ENCODE measurements at regions not wholly inside any gene's neighbourhood (a gene's known extent, or its start where the extent isn't known, plus 50 kb on each side); places are given as distances from the start of the nearest gene placed in this dataset.

- Histone ChIP-seq H3K9me1 (ENCODE audit: control insufficient read depth, insufficient read depth, low read length) (no peaks in the 10 kb centered on the region), H2AFZ (ENCODE audit: low read depth, low read length) (peak overlapping the region; percentile 87), H3K36me3 (ENCODE audit: control insufficient read depth, insufficient read depth, low read length) (no peaks in the 10 kb centered on the region), H3K4me3 (no peak overlapping the region), H3K4me1 (replicated peaks in 1 of 2; ENCODE audit: control insufficient read depth in 2 of 2, insufficient read depth in 2 of 2, low read length in 2 of 2) (peaks cover 49 to 80% of the 10 kb centered on the region in 2 experiments), H4K20me1 (replicated peaks; ENCODE audit: control insufficient read depth, insufficient read depth, low read length) (no peaks in the 10 kb centered on the region), H3K9ac (ENCODE audit: insufficient read depth in 1 of 2, low read depth in 2 of 2, low read length in 2 of 2) (peak overlapping the region; percentile 55 to 86; a peak in 2 of 4 replicates), H3K79me2 (ENCODE audit: control insufficient read depth, insufficient read depth, low read length) (no peaks in the 10 kb centered on the region), H3K27me3 (ENCODE audit: control insufficient read depth in 2 of 2, insufficient read depth in 2 of 2, low read length in 2 of 2) (no peaks in the 10 kb centered on the region), H3K4me2 (ENCODE audit: insufficient read depth, low read length) (peak overlapping the region; percentile 26; the same call in 1 of the 2 replicates), H3K9me3 (replicated peaks; ENCODE audit: control insufficient read depth, insufficient read depth, low read depth, low read length) (no peaks in the 10 kb centered on the region), H3K27ac (ENCODE audit: extremely low read depth, low read depth, low read length) (peak overlapping the region; percentile 84)
- POLR2A ChIA-PET, result interaction anchor here (1.0 to 1.8 kb wide), 5 partner anchors 10 to 354 kb away, joined by 3 to 11 read pairs (median 4); no protein-coding TSS in a partner anchor
- WGBS (ENCODE audit: insufficient coverage, low coverage, missing lambda C conversion rate), result 83% methylated on average over 13 of the region's 13 CpGs
- no peak for DNase-seq (ENCODE audit: extremely low read depth in 1 of 4, low spot score in 3 of 4)
- FAIRE-seq, result no peak
- ATAC-seq, result no peak
- CTCF ChIA-PET (ENCODE audit: low intra/inter-chr PET ratio), result no interaction called here
- BruUV-seq (replicated peaks), result no TSS peak
- in situ Hi-C loops (cut with MboI) (no loop called here), intact Hi-C loops (cut with micrococcal nuclease) (loop anchor here (5.0 kb wide), 1 partner anchor 236 kb away; no protein-coding TSS in a partner anchor)
- TF ChIP-seq SPI1 (IDR thresholded peaks at IDR 0.05; ENCODE audit: borderline replicate concordance, low read depth, low read length) (no peak), SFPQ (IDR thresholded peaks at IDR 0.05; ENCODE audit: low read depth, low read length) (no peak), ZNF174 (CRISPR knock-in tag; IDR thresholded peaks at IDR 0.05) (no peak), ZNF165 (CRISPR knock-in tag; IDR thresholded peaks at IDR 0.05; ENCODE audit: borderline replicate concordance) (no peak), ETV6 (IDR thresholded peaks at IDR 0.05; ENCODE audit: borderline replicate concordance in 1 of 2, low read depth in 2 of 2, low read length in 1 of 2) (no peak), ETV6 (CRISPR knock-in tag; IDR thresholded peaks at IDR 0.05; ENCODE audit: borderline replicate concordance) (no peak), UBTF (IDR thresholded peaks at IDR 0.05; ENCODE audit: borderline replicate concordance in 1 of 2, low read depth in 2 of 2, low read length in 2 of 2) (no peak), CHAMP1 (IDR thresholded peaks at IDR 0.05) (no peak), HNRNPL (IDR thresholded peaks at IDR 0.05; ENCODE audit: low read depth, low read length) (no peak), RB1 (IDR thresholded peaks at IDR 0.05; ENCODE audit: low read depth) (no peak), ZNF133 (CRISPR knock-in tag; IDR thresholded peaks at IDR 0.05) (no peak), NCOA4 (IDR thresholded peaks at IDR 0.05; ENCODE audit: partially characterized antibody) (peak; percentile 10), KLF13 (tag; IDR thresholded peaks at IDR 0.05; ENCODE audit: borderline replicate concordance, low read depth) (no peak), BMI1 (IDR thresholded peaks at IDR 0.05; ENCODE audit: low read length) (no peak), MECOM (CRISPR knock-in tag; IDR thresholded peaks at IDR 0.05) (peak; percentile 41; the same call in 1 of the 2 replicates), ZC3H4 (CRISPR knock-in tag; IDR thresholded peaks at IDR 0.05; ENCODE audit: borderline replicate concordance) (0 out of 2 replicates have a peak, but pooled peaks have one; percentile 28)
Observed at GRCh38 chr1:234958066-234958705, 170.5 kb downstream of the TOMM20 start.

Measured in K562 (cell line).